Endothelial cell (in vitro differentiated cells): ENCODE measurements at regions not wholly inside any gene's neighbourhood (a gene's known extent, or its start where the extent isn't known, plus 50 kb on each side); places are given as distances from the start of the nearest gene placed in this dataset.
"Not testable (repeated sequence)": the region's sequence is repeated elsewhere in the genome, so short reads cannot be mapped to it uniquely, and the experiment has no call there.

Experiments used
- DNase-seq: peaks from one replicate; pipeline ENCODE4 v3.0.0; 2021; ENCODE audit warnings: low spot score
- H3K27ac Mint-ChIP-seq: one replicate; pipeline ENCODE4 v1.8.0; 2021; ENCODE audit warnings: mixed read lengths, inconsistent platforms; ENCODE audit not compliant: unreplicated experiment
- H3K27me3 Mint-ChIP-seq: one replicate; pipeline ENCODE4 v1.8.0; 2021; ENCODE audit warnings: mild to moderate bottlenecking, moderate library complexity, mixed read lengths, inconsistent platforms; ENCODE audit not compliant: unreplicated experiment
- H3K36me3 Mint-ChIP-seq: one replicate; pipeline ENCODE4 v1.8.0; 2021; ENCODE audit warnings: mild to moderate bottlenecking, low read depth, mixed read lengths, inconsistent platforms; ENCODE audit not compliant: unreplicated experiment
- H3K4me1 Mint-ChIP-seq: one replicate; pipeline ENCODE4 v1.8.0; 2021; ENCODE audit warnings: mild to moderate bottlenecking, mixed read lengths, inconsistent platforms; ENCODE audit not compliant: unreplicated experiment
- H3K4me3 Mint-ChIP-seq: one replicate; pipeline ENCODE4 v1.8.0; 2021; ENCODE audit warnings: mild to moderate bottlenecking, mixed read lengths, inconsistent platforms; ENCODE audit not compliant: unreplicated experiment
- H3K9me3 Mint-ChIP-seq: one replicate; pipeline ENCODE4 v1.8.0; 2021; ENCODE audit warnings: mixed read lengths, inconsistent platforms; ENCODE audit not compliant: unreplicated experiment
- CTCF ChIP-seq: fragments of 200-600 bp; sonication (generic); IDR thresholded peaks from one replicate; pipeline ENCODE4 v1.5.0; 2021; ENCODE audit warnings: antibody characterized with exemption; ENCODE audit not compliant: unreplicated experiment

GRCh38 chr3:74214286-74214685 lies 400.2 kb downstream of the CNTN3 start:
- no peak for TF ChIP-seq CTCF
- Mint-ChIP-seq H3K9me3 (no peaks in the 10 kb centered on the region), H3K4me3 (no peak overlapping the region), H3K4me1 (no peaks in the 10 kb centered on the region), H3K36me3 (no peaks in the 10 kb centered on the region), H3K27me3 (no peaks in the 10 kb centered on the region), H3K27ac (no peak overlapping the region)
- no peak for DNase-seq

GRCh38 chr3:74210739-74211138 lies 403.7 kb downstream of the CNTN3 start:
- no peak for DNase-seq
- Mint-ChIP-seq H3K9me3 (no peaks in the 10 kb centered on the region), H3K27me3 (no peaks in the 10 kb centered on the region), H3K36me3 (no peaks in the 10 kb centered on the region), H3K4me3 (no peak overlapping the region), H3K27ac (no peak overlapping the region), H3K4me1 (no peaks in the 10 kb centered on the region)
- TF ChIP-seq CTCF, result no peak

- DNase-seq, result no peak
- H3K4me1 Mint-ChIP-seq, result no peaks in the 10 kb centered on the region
- H3K9me3 Mint-ChIP-seq, result no peaks in the 10 kb centered on the region
- H3K27me3 Mint-ChIP-seq, result no peaks in the 10 kb centered on the region
- no peak for TF ChIP-seq CTCF
- H3K4me3 Mint-ChIP-seq, result no peak overlapping the region
- H3K36me3 Mint-ChIP-seq, result no peaks in the 10 kb centered on the region
- H3K27ac Mint-ChIP-seq, result no peak overlapping the region
These were observed 413.5 kb downstream of the CNTN3 start for GRCh38 chr3:74200952-74201351.

- not testable (repeated sequence) for DNase-seq, H3K27ac Mint-ChIP-seq, H3K36me3 Mint-ChIP-seq, H3K9me3 Mint-ChIP-seq, H3K27me3 Mint-ChIP-seq, H3K4me3 Mint-ChIP-seq, H3K4me1 Mint-ChIP-seq
These were observed 435.8 kb downstream of the CNTN3 start for GRCh38 chr3:74178664-74179063.

GRCh38 chr3:74173090-74173489 lies 441.4 kb downstream of the CNTN3 start:
- Mint-ChIP-seq H3K4me3 (no peak overlapping the region), H3K27ac (no peak overlapping the region), H3K36me3 (no peaks in the 10 kb centered on the region), H3K4me1 (no peaks in the 10 kb centered on the region), H3K27me3 (no peaks in the 10 kb centered on the region), H3K9me3 (peaks cover 1% of the 10 kb centered on the region)
- no peak for TF ChIP-seq CTCF
- DNase-seq, result no peak

- no peak for TF ChIP-seq CTCF
- Mint-ChIP-seq H3K4me1 (no peaks in the 10 kb centered on the region), H3K27ac (no peak overlapping the region), H3K36me3 (peaks cover 2% of the 10 kb centered on the region), H3K4me3 (no peak overlapping the region), H3K27me3 (no peaks in the 10 kb centered on the region), H3K9me3 (peaks cover 2% of the 10 kb centered on the region)
- DNase-seq, result no peak
These were observed 446.5 kb downstream of the CNTN3 start for GRCh38 chr3:74167926-74168325.
